GM19025 (cell line): ENCODE measurements at regions not wholly inside any gene's neighbourhood (a gene's known extent, or its start where the extent isn't known, plus 50 kb on each side); places are given as distances from the start of the nearest gene placed in this dataset.
"Not testable (repeated sequence)": the region's sequence is repeated elsewhere in the genome, so short reads cannot be mapped to it uniquely, and the experiment has no call there.

Experiments
- ATAC-seq: cut with Tn5 transposase; IDR thresholded peaks from one replicate; pipeline ENCODE4 v1.9.1; 2021; ENCODE audit warnings: mild to moderate bottlenecking, low read depth, moderate library complexity; ENCODE audit not compliant: unreplicated experiment

- ATAC-seq = no peak
These were observed 129.0 kb upstream of the STX18 start for GRCh38 chr4:4670869-4671268.

- ATAC-seq = no peak
These were observed 126.7 kb upstream of the STX18 start for GRCh38 chr4:4668355-4669210.

- no peak for ATAC-seq
These were observed 125.8 kb upstream of the STX18 start for GRCh38 chr4:4667622-4668081.

GRCh38 chr4:4666693-4667621 lies 125.1 kb upstream of the STX18 start:
- ATAC-seq = no peak

GRCh38 chr4:4666187-4666586 lies 124.3 kb upstream of the STX18 start:
- no peak for ATAC-seq

GRCh38 chr4:4664234-4664633 lies 122.4 kb upstream of the STX18 start:
- no peak for ATAC-seq

GRCh38 chr4:4663028-4663427 lies 121.2 kb upstream of the STX18 start:
- ATAC-seq = no peak

GRCh38 chr4:4662230-4662629 lies 120.4 kb upstream of the STX18 start:
- ATAC-seq = no peak

GRCh38 chr4:4659871-4660651 lies 118.2 kb upstream of the STX18 start:
- ATAC-seq = no peak

GRCh38 chr4:4658052-4658451 lies 116.2 kb upstream of the STX18 start:
- ATAC-seq = no peak

GRCh38 chr4:4656977-4657376 lies 115.1 kb upstream of the STX18 start:
- no peak for ATAC-seq

- ATAC-seq = no peak
These were observed 114.1 kb upstream of the STX18 start for GRCh38 chr4:4655901-4656300.

GRCh38 chr4:4655011-4655410 lies 113.2 kb upstream of the STX18 start:
- ATAC-seq = no peak

GRCh38 chr4:4651811-4652755 lies 110.2 kb upstream of the STX18 start:
- no peak for ATAC-seq

GRCh38 chr4:4647041-4647440 lies 105.2 kb upstream of the STX18 start:
- ATAC-seq = no peak

GRCh38 chr4:4645743-4646142 lies 103.9 kb upstream of the STX18 start:
- no peak for ATAC-seq

GRCh38 chr4:4644277-4644676 lies 102.4 kb upstream of the STX18 start:
- ATAC-seq = not testable (repeated sequence)

- not testable (repeated sequence) for ATAC-seq
These were observed 101.9 kb upstream of the STX18 start for GRCh38 chr4:4643743-4644142.

- no peak for ATAC-seq
These were observed 101.5 kb upstream of the STX18 start for GRCh38 chr4:4643306-4643705.
